Urinary bladder (tissue), 3 donors: ENCODE measurements at regions not wholly inside any gene's neighbourhood (a gene's known extent, or its start where the extent isn't known, plus 50 kb on each side); places are given as distances from the start of the nearest gene placed in this dataset.
A peak's percentile ranks its signal among the peaks of the same experiment; 100 is the strongest.

Experiments
- DNase-seq: peaks from one replicate; pipeline ENCODE4 v3.0.0-alpha.2; 2015; ENCODE audit errors: extremely low spot score
- H3K27ac ChIP-seq: one replicate; pipeline ENCODE4 v1.5.1; 2013; ENCODE audit warnings: low read depth, mild to moderate bottlenecking, moderate library complexity
- H3K36me3 ChIP-seq: one replicate; pipeline ENCODE4 v1.6.1; 2013; ENCODE audit warnings: mild to moderate bottlenecking, moderate library complexity; ENCODE audit not compliant: insufficient read depth
- H3K4me1 ChIP-seq: one replicate; pipeline ENCODE4 v1.6.1; 2013; ENCODE audit warnings: mild to moderate bottlenecking, moderate library complexity; ENCODE audit not compliant: insufficient read depth
- H3K4me3 ChIP-seq: one replicate; pipeline ENCODE4 v1.5.1; 2013; ENCODE audit warnings: low read depth, low read length
- WGBS: extraction: QIAGEN DNeasy Blood & Tissue Kit; methylation state at CpG from one replicate; pipeline ENCODE4 v1.1.7; 2013; 5-methylcytosine and 5-hydroxymethylcytosine counted together
- donor health status: healthy with polysubstance abuse.
- donor health status: healthy.

DNA sequence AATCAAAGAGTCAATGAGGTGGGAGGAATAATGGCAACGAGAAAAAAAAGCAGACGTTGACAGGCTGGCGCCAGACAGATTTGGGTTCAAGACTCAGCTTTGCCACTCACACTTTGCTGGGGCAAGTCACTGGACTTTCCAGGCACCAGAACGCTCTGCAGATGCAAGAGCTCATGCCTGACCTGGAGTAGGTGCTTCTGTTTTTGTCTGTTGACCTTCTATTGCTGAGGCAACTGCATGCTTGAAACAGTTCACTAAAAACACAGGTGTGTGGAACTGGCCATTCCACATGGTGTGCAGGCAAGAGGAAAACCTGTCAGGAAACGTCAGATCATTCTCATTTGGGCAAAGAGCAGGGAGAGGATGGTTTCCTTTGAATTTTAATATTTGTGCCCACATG, 161.2 kb upstream of the SMIM23 start:
- H3K4me3 ChIP-seq, result no peak overlapping the region
- H3K27ac ChIP-seq, result no peak overlapping the region
- no peak for DNase-seq
- 48% methylated on average over 5 of the region's 5 CpGs for WGBS
- no peaks in the 10 kb centered on the region for H3K4me1 ChIP-seq
- H3K36me3 ChIP-seq, result no peaks in the 10 kb centered on the region

DNA sequence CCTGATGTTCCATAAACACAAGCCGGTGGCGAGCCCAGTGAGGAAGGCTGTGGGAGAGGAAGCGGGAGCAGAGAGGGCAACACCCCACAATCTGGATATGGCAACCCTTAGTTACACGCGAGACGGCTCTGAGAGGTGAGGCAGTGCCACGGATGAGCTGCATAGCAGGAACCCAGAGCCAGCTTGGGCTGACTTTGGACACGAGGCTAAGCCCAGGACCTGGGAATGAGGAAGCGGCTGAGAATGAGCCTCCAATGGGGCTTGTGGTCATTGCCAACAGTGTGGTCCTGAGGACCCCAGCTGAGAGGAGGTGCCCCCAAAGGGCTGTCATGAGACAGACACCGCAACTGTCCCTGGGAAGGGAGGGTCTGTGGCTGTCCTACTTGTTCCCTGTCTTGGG, 160.0 kb upstream of the SMIM23 start:
- H3K4me1 ChIP-seq, result no peaks in the 10 kb centered on the region
- H3K27ac ChIP-seq, result no peak overlapping the region
- 83% methylated on average over 10 of the region's 10 CpGs for WGBS
- H3K4me3 ChIP-seq, result no peak overlapping the region
- DNase-seq, result no peak
- H3K36me3 ChIP-seq, result no peaks in the 10 kb centered on the region

DNA sequence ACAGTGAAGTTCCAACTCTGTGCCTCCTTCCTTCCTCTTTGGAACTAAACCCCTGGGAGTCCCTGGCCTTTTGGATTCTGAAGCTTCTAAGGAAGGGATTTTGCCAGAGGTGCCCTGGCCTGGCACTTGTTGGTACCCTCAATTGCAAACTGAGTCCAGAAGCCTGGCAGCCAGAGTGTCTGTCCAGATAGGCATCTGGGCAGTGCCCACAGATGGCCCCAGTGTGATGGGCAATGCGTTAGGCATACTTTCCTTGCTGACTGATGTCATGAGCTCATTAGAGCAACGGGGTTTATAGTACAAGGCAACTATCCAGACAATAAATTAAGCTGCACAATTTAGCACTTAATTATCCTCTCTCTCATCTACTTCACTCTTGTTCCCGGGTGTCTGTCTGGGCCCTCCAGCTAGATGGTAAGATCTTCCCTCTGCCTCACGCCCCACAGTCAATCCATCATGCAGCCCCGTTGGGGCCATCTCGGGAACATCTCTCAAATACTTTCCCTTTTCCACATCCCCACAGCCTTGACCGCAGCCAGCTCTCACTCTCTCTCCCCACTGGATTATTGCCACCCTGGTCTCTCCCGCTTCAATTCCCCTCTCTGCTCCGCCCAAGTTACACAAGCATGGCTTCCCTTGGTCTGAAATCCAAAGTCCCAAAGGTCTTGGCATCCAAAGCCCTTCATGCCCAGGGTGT, 157.5 kb upstream of the SMIM23 start:
- WGBS, result 64% methylated on average over 9 of the region's 9 CpGs
- Histone ChIP-seq H3K4me1 (no peaks in the 10 kb centered on the region), H3K27ac (no peak overlapping the region), H3K4me3 (no peak overlapping the region), H3K36me3 (no peaks in the 10 kb centered on the region)
- no peak for DNase-seq

DNA sequence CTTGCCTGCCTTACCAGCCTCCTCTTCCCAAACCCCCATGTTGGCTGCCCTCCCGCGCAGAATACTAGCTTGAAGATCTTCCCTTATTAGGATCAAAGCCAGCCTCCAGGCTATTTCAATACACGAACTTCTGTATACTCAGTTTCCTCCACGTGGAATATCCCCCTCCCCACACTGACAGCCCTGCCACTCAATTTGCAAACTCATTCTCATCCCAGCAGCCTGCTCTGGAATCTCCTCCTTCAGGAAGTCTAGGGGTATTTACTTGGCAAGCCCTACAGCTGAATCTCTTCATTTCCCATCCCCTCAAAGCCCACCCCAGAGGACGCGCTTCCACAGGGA, 157.0 kb upstream of the SMIM23 start:
- no peaks in the 10 kb centered on the region for H3K36me3 ChIP-seq
- 63% methylated on average over 6 of the region's 6 CpGs for WGBS
- no peak overlapping the region for H3K4me3 ChIP-seq
- no peak overlapping the region for H3K27ac ChIP-seq
- H3K4me1 ChIP-seq, result no peaks in the 10 kb centered on the region
- no peak for DNase-seq

DNA sequence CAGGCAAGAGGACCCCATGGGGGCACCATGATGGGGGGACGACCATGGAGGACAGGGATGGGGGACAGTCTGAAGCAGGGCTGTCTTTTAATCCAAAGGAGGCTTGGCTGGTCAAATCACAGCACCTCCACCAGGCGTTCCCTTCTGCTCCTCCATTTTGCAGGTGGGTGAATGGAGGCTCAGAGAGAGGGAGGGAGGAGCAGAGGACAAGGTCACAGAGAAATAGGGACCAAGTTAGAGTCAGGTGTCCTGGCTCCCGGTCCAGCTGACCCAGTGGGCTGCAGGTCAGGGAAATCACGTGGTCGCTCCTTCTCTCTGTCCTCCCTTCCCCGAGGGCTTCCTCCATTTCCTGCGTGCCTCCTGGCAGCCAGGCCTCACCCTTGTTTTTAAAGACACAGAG, 156.4 kb upstream of the SMIM23 start:
- no peak for DNase-seq
- WGBS, result 58% methylated on average over 7 of the region's 7 CpGs
- no peak overlapping the region for H3K4me3 ChIP-seq
- H3K4me1 ChIP-seq, result no peaks in the 10 kb centered on the region
- no peak overlapping the region for H3K27ac ChIP-seq
- H3K36me3 ChIP-seq, result no peaks in the 10 kb centered on the region

DNA sequence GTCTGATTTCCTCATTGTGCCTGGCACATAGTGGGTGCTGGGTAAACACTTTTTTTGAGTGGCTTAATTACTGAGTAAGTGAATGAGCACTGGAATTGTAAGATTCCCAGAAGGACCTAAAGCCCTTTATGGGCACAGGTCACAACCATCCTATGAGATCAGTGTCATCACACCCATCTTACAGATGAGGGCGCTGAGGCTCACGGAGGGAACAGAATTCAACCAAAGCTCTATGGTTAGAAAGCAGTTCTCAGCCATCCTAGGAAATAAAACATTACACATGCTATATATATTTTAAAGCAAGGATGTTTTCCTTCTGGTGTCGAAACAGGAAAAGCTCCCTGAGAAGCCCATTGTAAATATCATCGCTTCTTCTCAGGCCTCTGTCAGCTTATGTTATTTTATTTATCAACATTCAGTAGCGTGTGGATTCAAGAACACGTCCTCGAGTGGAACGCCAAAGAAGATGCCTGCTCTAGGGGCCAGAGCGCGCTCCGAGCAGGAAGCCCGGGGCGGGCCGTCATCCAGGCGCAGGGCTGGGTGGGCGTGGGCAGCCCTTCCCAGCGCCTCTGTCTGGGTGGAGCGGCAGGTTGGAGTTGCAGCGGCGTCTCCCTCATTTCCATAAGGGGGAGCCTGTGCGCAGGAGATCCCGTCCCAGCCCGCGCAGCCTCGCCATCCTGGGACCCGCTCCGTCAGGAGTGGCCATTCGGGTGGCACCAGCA, 155.8 kb upstream of the SMIM23 start:
- Histone ChIP-seq H3K27ac (no peak overlapping the region), H3K36me3 (no peaks in the 10 kb centered on the region), H3K4me3 (no peak overlapping the region), H3K4me1 (no peaks in the 10 kb centered on the region)
- peak; percentile 25 for DNase-seq
- WGBS, result 5% methylated on average over 28 of the region's 28 CpGs

DNA sequence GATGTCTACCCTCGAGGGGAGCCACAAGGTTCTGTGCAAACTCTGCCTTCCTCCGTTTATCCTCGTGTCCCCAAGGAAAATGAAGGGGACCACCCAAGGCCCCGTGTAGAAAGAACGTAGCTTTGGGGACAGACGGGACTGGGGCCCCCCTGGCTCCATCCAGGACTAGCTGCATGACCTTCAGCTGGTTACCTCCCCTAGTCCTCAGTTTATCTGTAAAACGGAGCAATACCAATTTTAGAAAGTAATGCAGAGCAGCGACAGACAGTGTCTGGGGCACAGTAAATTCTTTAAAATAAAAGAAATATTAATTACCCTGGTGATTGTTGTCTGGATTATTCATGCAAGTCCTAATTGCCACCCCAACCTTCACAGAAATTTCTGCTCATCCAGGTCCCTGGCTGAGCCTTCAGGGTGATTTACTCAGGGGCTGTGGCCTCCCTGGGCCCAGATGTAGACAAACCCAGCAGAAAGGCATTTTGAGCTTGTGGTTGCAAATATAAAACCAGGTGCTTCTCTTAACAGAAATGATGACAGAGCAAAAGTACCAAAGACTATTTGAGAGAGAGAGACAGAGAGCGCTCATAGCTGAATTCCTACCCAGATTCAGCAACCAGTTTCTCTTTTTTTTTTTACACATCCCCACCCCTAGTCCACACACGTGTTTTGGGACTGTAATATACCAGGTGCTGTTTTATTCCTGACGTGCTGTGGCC, 155.1 kb upstream of the SMIM23 start:
- DNase-seq, result no peak
- no peak overlapping the region for H3K4me3 ChIP-seq
- H3K27ac ChIP-seq, result no peak overlapping the region
- no peaks in the 10 kb centered on the region for H3K36me3 ChIP-seq
- H3K4me1 ChIP-seq, result no peaks in the 10 kb centered on the region
- 39% methylated on average over 11 of the region's 11 CpGs for WGBS

DNA sequence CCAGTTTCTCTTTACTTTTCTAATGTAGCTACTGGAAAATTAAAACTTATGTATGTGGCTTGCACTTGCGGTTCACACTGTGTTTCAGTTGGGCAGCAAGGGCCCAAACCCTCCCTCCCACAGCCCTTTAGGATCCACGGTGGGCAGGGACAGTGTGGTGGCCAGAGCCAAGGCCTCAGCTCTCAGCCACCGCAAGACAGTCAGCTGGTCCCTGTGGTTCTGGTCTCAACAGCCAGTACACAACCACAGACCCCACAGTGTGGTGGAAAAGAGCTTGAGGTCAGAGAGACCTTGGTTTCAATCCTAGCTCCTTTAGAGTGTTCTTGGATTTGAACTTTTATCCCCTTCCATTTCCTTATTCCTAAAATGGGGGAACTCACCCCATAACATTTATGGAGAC, 153.0 kb upstream of the SMIM23 start:
- DNase-seq, result no peak
- H3K4me1 ChIP-seq, result no peaks in the 10 kb centered on the region
- WGBS, result 89% methylated on average over 3 of the region's 3 CpGs

DNA sequence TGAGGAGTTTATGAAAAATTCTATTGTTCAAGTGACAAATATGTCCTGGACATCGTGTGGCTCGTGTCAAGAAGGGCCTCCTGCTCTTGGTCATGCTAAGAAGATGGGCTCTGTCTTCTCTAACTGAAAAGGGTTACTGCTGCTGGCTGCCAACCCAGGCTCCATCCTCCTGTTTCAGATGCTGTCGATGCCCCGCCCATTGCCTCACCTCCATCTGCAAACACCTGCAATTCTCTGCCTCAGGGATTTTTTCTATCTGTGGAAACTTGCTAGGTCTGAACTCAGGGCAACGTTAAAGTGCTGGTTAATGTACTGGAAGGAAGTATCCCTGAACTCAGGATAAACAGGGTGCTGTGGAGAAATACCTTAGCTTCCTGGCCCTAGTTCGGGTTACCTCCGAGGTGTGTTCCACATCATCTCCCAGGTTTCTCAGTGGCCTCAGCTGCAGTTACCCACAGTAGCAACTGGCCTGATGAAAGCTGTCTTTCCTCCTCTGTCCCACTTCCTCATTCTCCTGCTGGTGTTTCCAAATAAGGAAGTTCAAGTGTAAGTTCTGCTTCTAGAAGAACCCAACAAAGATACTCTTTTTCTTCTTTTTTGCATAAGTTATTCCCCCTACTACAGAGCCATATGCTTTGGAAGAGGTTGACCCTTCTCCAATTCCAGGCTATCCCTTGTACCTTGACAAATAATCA, 151.7 kb upstream of the SMIM23 start:
- no peak for DNase-seq
- Histone ChIP-seq H3K36me3 (no peaks in the 10 kb centered on the region), H3K4me1 (no peaks in the 10 kb centered on the region), H3K4me3 (no peak overlapping the region), H3K27ac (no peak overlapping the region)
- 78% methylated on average over 7 of the region's 7 CpGs for WGBS

More for the DNA sequence above, 153.0 kb upstream of the SMIM23 start:
- Histone ChIP-seq H3K27ac (no peak overlapping the region), H3K4me3 (no peak overlapping the region), H3K36me3 (no peaks in the 10 kb centered on the region)

DNA sequence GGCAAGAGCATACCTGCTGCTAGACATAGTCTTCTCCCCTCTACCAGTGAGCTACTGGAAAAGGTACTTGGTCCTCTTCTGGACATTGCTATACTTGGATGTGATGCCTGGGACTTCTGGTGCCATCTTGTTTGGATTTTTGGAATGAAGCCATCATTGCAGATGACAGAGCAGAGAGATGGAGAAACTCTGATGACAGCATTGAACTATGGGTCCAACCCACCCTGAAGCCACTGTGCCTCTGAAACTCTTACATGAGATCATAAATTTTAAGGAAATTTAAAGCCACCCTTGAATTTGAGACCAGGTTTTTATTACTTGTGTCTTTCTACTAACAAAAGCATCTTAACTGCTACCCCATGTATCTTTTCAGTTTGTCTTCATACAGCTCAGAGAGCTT, 151.1 kb upstream of the SMIM23 start:
- Histone ChIP-seq H3K4me1 (no peaks in the 10 kb centered on the region), H3K27ac (no peak overlapping the region), H3K4me3 (no peak overlapping the region), H3K36me3 (no peaks in the 10 kb centered on the region)
- no peak for DNase-seq

DNA sequence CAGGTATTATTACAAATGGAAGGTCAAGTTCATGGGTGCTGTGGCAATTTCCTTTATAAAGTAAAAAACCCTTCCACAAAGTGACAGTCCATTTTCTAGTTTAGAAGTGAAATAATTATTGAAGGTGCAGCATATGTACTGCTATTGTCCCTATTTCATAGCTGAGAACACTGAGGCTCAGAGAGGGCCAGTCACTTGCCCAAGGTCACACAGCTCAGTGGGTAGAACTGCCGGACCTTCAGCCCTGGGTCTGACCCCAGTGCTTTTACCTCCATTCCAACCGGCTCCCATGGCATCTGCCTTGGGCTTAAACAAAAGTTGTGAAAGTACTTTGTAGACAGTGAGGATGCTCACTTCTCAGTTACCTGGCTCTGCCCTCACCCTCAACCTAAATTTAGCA, 150.6 kb upstream of the SMIM23 start:
- H3K4me3 ChIP-seq, result no peak overlapping the region
- no peak overlapping the region for H3K27ac ChIP-seq
- WGBS, result 82% methylated on average over 2 of the region's 2 CpGs
- no peaks in the 10 kb centered on the region for H3K36me3 ChIP-seq
- no peak for DNase-seq
- H3K4me1 ChIP-seq, result no peaks in the 10 kb centered on the region

DNA sequence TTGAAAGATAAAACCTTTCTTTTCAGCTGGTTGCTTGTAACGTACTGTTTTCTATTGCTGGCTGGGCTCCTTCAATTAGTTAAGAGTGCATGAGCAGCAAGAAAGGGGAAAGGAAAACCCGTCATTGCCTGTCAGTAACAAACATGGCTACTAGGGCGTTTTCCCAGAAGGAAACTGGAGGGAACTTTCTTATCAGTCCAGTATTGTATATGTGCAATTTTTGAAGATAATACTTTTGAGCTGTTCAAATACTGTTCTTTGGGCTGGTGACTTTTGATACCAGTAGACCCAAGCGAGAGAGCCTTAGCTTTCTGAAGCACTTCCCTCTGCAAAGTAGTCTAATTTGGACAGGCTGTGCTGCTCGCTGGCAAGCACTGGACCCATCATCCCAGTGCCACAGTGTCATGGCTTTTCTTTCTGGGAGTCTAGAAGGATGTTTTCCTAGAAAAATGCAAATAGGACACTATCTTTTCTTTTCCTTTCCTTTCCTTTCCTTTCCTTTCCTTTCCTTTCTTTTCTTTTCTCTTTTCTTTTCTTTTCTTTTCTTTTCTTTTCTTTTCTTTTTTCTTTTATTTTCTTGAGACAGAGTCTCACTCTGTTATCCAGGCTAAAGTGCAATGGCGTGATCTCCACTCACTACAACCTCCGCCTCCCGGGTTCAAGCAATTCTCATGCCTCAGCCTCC, 149.9 kb upstream of the SMIM23 start:
- no peaks in the 10 kb centered on the region for H3K4me1 ChIP-seq
- no peak overlapping the region for H3K27ac ChIP-seq
- H3K4me3 ChIP-seq, result no peak overlapping the region
- H3K36me3 ChIP-seq, result no peaks in the 10 kb centered on the region
- DNase-seq, result no peak
- 77% methylated on average over 8 of the region's 8 CpGs for WGBS

DNA sequence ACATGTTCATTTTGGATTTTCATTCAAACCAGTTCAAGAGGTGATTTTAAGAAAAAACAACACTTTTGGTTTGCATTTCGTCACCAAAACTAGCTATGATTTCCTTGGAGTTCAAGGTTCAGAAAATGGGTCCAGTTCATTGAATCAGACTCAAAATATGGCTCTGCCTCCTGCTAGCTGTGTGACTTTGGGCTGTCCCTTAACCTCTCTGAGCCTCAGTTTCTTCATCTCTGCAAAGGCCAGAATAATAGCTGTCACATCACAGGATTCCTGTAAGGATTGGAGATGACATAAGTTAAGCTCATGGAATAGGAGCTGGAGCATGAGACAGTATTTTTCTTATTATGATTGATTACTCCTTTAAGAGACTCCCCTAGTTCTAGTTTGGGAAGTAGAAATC, 147.8 kb upstream of the SMIM23 start:
- Histone ChIP-seq H3K4me1 (no peaks in the 10 kb centered on the region), H3K4me3 (no peak overlapping the region), H3K27ac (no peak overlapping the region), H3K36me3 (no peaks in the 10 kb centered on the region)
- 95% methylated on average over 1 of the region's 1 CpG for WGBS
- no peak for DNase-seq
